ENCODE measurements at regions not wholly inside any gene's neighbourhood (a gene's known extent, or its start where the extent isn't known, plus 50 kb on each side); places are given as distances from the start of the nearest gene placed in this dataset.

DNA sequence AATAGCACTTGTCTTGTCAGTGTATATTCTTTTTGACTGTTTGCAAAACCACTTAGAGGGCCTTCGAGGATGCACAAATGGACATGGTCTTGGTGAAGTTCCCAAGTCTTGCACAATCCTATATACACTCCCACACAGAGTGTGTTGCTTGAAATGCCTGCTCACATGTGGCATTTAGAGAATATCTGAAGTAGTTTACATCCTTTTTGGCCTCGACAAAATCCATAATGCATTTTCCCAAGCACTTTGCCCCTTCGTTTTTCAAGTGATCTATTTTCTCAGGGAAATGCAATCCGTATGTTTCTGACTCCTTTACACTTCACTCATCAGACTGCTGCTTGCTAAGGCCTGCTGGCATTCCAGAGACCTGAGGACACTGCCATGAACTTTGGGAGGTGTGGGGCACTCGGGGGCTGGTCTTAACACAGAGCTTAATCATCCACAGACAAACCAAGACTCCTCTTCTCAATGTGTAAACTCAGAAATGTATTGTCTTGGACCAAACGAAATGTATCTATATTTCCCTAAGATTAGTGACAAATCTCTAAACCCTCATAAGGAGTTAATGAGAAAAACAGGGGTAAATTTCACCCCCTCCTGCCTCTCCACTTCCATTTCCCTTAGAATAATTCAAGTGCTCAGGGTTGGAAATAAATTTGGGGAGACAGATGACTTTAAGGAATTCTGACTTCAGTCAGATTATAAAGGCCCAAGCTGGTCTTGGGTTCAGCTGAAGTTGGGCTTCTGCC is 219.3 kb upstream of the APCDD1 start:
- Histone ChIP-seq H4K5ac (ENCODE audit: insufficient read length, low read depth, low read length) (no peak overlapping the region), H2BK20ac (ENCODE audit: low read depth, low read length, poor library complexity, severe bottlenecking) (no peak overlapping the region), H4K91ac (ENCODE audit: insufficient read length, low read depth, low read length) (no peak overlapping the region), H2AFZ (ENCODE audit: low read length) (no peak overlapping the region), H3K14ac (ENCODE audit: insufficient read depth, low read length) (no peak overlapping the region), H3K4me1 (ENCODE audit: insufficient read depth, low read length) (no peaks in the 10 kb centered on the region), H3K23me2 (ENCODE audit: insufficient read length, low read depth, low read length, poor library complexity, severe bottlenecking) (no peaks in the 10 kb centered on the region), H3K9ac (ENCODE audit: extremely low read depth, insufficient read length, low read length) (no peak overlapping the region), H3K27ac (ENCODE audit: insufficient read length, low read depth, low read length) (no peak overlapping the region), H4K20me1 (ENCODE audit: control insufficient read depth, insufficient read depth, insufficient read length) (no peaks in the 10 kb centered on the region), H3K79me2 (ENCODE audit: insufficient read depth, low read length) (no peaks in the 10 kb centered on the region), H3K23ac (ENCODE audit: insufficient read length, low read depth, low read length) (no peak overlapping the region), H3K4ac (ENCODE audit: low read depth, low read length) (no peak overlapping the region), H3K79me1 (ENCODE audit: insufficient read depth, low read depth, low read length, poor library complexity, severe bottlenecking) (no peaks in the 10 kb centered on the region), H2BK12ac (ENCODE audit: insufficient read length, low read depth, low read length) (no peak overlapping the region), H2BK15ac (ENCODE audit: low read depth, low read length) (no peak overlapping the region), H4K8ac (replicated peaks; ENCODE audit: insufficient read length, low read depth, low read length) (no peak overlapping the region), H2BK120ac (ENCODE audit: low read depth, low read length, poor library complexity, severe bottlenecking) (no peak overlapping the region), H2AK5ac (ENCODE audit: insufficient read length, low read length) (no peak overlapping the region), H3K56ac (ENCODE audit: insufficient read length, low read depth, low read length) (no peak overlapping the region), H3K27me3 (ENCODE audit: insufficient read depth, low read length) (no peaks in the 10 kb centered on the region), H3T11ph (ENCODE audit: low read length) (no peak overlapping the region), H3K9me3 (ENCODE audit: control insufficient read depth, low read depth, low read length) (no peaks in the 10 kb centered on the region), H3K18ac (ENCODE audit: insufficient read length, low read depth, low read length) (no peak overlapping the region), H3K4me2 (ENCODE audit: insufficient read depth, insufficient read length, low read length) (no peak overlapping the region), H2BK5ac (ENCODE audit: insufficient read length, low read length) (no peak overlapping the region)
- Mint-ChIP-seq H3K27me3 (ENCODE audit: low read depth) (no peaks in the 10 kb centered on the region), H3K4me1 (no peaks in the 10 kb centered on the region), H3K36me3 (ENCODE audit: insufficient read depth in 1 of 3, low read depth in 3 of 3) (peaks cover 0 to under 1% (median 0%) of the 10 kb centered on the region in 3 experiments; a peak in 3 of 7 replicates), H3K9me3 (peaks cover 7 to 13% of the 10 kb centered on the region in 2 experiments; a peak in 3 of 5 replicates), H3K27ac (no peak overlapping the region), H3K4me3 (no peak overlapping the region)
- TF ChIP-seq, protein P1, sequence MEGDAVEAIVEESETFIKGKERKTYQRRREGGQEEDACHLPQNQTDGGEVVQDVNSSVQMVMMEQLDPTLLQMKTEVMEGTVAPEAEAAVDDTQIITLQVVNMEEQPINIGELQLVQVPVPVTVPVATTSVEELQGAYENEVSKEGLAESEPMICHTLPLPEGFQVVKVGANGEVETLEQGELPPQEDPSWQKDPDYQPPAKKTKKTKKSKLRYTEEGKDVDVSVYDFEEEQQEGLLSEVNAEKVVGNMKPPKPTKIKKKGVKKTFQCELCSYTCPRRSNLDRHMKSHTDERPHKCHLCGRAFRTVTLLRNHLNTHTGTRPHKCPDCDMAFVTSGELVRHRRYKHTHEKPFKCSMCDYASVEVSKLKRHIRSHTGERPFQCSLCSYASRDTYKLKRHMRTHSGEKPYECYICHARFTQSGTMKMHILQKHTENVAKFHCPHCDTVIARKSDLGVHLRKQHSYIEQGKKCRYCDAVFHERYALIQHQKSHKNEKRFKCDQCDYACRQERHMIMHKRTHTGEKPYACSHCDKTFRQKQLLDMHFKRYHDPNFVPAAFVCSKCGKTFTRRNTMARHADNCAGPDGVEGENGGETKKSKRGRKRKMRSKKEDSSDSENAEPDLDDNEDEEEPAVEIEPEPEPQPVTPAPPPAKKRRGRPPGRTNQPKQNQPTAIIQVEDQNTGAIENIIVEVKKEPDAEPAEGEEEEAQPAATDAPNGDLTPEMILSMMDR (conservative IDR thresholded peaks at IDR 0.05), result no peak
- DNase-seq, result no peak
- WGBS (ENCODE audit: extremely low coverage, insufficient read length, low lambda C conversion rate), result no CpG with 5 or more reads among the region's 6 CpGs

Measured in H9 (cell line).